ENCODE measurements at regions not wholly inside any gene's neighbourhood (a gene's known extent, or its start where the extent isn't known, plus 50 kb on each side); places are given as distances from the start of the nearest gene placed in this dataset.

- Histone ChIP-seq H3K9me3 (replicated peaks in 1 of 2; ENCODE audit: control insufficient read depth in 1 of 2, insufficient read depth in 1 of 2, low read length in 2 of 2) (no peaks in the 10 kb centered on the region), H4K20me1 (ENCODE audit: insufficient read depth, low read length) (no peaks in the 10 kb centered on the region), H2AFZ (ENCODE audit: insufficient read depth, low read depth, low read length, poor library complexity, severe bottlenecking) (no peak overlapping the region), H3K36me3 (replicated peaks in 1 of 2; ENCODE audit: control insufficient read depth in 1 of 2, insufficient read depth in 2 of 2, low read length in 2 of 2) (no peaks in the 10 kb centered on the region), H3K9ac (ENCODE audit: insufficient read depth, low read length, poor library complexity, severe bottlenecking) (no peak overlapping the region), H3K27me3 (ENCODE audit: control insufficient read depth in 2 of 2, insufficient read depth in 2 of 2, low read length in 2 of 2) (no peaks in the 10 kb centered on the region), H3K4me2 (replicated peaks; ENCODE audit: extremely low read depth, low read length, poor library complexity, severe bottlenecking) (no peak overlapping the region), H3K4me1 (ENCODE audit: control insufficient read depth in 1 of 2, insufficient read depth in 2 of 2, low read length in 2 of 2) (no peaks in the 10 kb centered on the region), H3K79me2 (ENCODE audit: insufficient read depth, low read length) (no peaks in the 10 kb centered on the region), H3K27ac (ENCODE audit: low read depth in 1 of 2, low read length in 2 of 2) (no peak overlapping the region), H3K4me3 (replicated peaks in 1 of 3; ENCODE audit: low read depth in 2 of 3, low read length in 3 of 3) (no peak overlapping the region)
- H3K4me1 Mint-ChIP-seq, result peaks cover 2% of the 10 kb centered on the region
- H3K27ac Mint-ChIP-seq, result no peak overlapping the region
- DNase-seq, result no peak
- H3K4me3 Mint-ChIP-seq, result no peak overlapping the region
- H3K36me3 Mint-ChIP-seq, result no peaks in the 10 kb centered on the region
- TF ChIP-seq CTCF (IDR thresholded peaks at IDR 0.05), result no peak
- peaks cover 0 to 3% (median 0%) of the 10 kb centered on the region in 7 donors for H3K9me3 Mint-ChIP-seq
- H3K27me3 Mint-ChIP-seq (ENCODE audit: low read depth in 3 of 3), result no peaks in the 10 kb centered on the region
- intact Hi-C loops (cut with micrococcal nuclease), result no loop called here
- 17% methylated on average over 5 of the region's 6 CpGs for WGBS (ENCODE audit: insufficient coverage)
Observed at GRCh38 chr5:17916446-17916845, 282.2 kb downstream of the TAF11L14 start.

- H3K4me2 ChIP-seq (replicated peaks; ENCODE audit: extremely low read depth, low read length, poor library complexity, severe bottlenecking), result no peak overlapping the region
- no peaks in the 10 kb centered on the region for H3K36me3 Mint-ChIP-seq
- H3K79me2 ChIP-seq (ENCODE audit: insufficient read depth, low read length), result no peaks in the 10 kb centered on the region
- no peak for DNase-seq
- H4K20me1 ChIP-seq (ENCODE audit: insufficient read depth, low read length), result no peaks in the 10 kb centered on the region
- H2AFZ ChIP-seq (ENCODE audit: insufficient read depth, low read depth, low read length, poor library complexity, severe bottlenecking), result no peak overlapping the region
- peaks cover 2% of the 10 kb centered on the region for H3K4me1 Mint-ChIP-seq
- H3K27me3 Mint-ChIP-seq (ENCODE audit: low read depth in 3 of 3), result no peaks in the 10 kb centered on the region
- no peak overlapping the region for H3K9ac ChIP-seq (ENCODE audit: insufficient read depth, low read length, poor library complexity, severe bottlenecking)
- no peaks in the 10 kb centered on the region for H3K4me1 ChIP-seq (ENCODE audit: control insufficient read depth in 1 of 2, insufficient read depth in 2 of 2, low read length in 2 of 2)
- no peak overlapping the region for H3K4me3 Mint-ChIP-seq
- no peak overlapping the region for H3K4me3 ChIP-seq (replicated peaks in 1 of 3; ENCODE audit: low read depth in 2 of 3, low read length in 3 of 3)
- TF ChIP-seq CTCF (IDR thresholded peaks at IDR 0.05), result no peak
- intact Hi-C loops (cut with micrococcal nuclease), result no loop called here
- no peaks in the 10 kb centered on the region for H3K36me3 ChIP-seq (replicated peaks in 1 of 2; ENCODE audit: control insufficient read depth in 1 of 2, insufficient read depth in 2 of 2, low read length in 2 of 2)
- H3K27ac ChIP-seq (ENCODE audit: low read depth in 1 of 2, low read length in 2 of 2), result no peak overlapping the region
- H3K27me3 ChIP-seq (ENCODE audit: control insufficient read depth in 2 of 2, insufficient read depth in 2 of 2, low read length in 2 of 2), result no peaks in the 10 kb centered on the region
- peaks cover 0 to 3% (median 0%) of the 10 kb centered on the region in 7 donors for H3K9me3 Mint-ChIP-seq
- no peaks in the 10 kb centered on the region for H3K9me3 ChIP-seq (replicated peaks in 1 of 2; ENCODE audit: control insufficient read depth in 1 of 2, insufficient read depth in 1 of 2, low read length in 2 of 2)
- no peak overlapping the region for H3K27ac Mint-ChIP-seq
Observed at GRCh38 chr5:17917465-17917864, 283.2 kb downstream of the TAF11L14 start.

Measured in CD14-positive monocyte (primary cell).